ENCODE measurements at regions not wholly inside any gene's neighbourhood (a gene's known extent, or its start where the extent isn't known, plus 50 kb on each side); places are given as distances from the start of the nearest gene placed in this dataset.

GRCh38 chr6:27811451-27811772 lies 100.8 kb downstream of the OR2B2 start:
- peak overlapping the region in 1 of 2 donors; percentile 34 for H3K9ac ChIP-seq (ENCODE audit: low read depth in 1 of 2, low read length in 2 of 2)
- no peak overlapping the region for H3K27ac ChIP-seq (ENCODE audit: low read depth in 1 of 2, low read length in 2 of 2)
- no peaks in the 10 kb centered on the region for H3K27me3 ChIP-seq (ENCODE audit: control insufficient read depth in 4 of 4, insufficient read depth in 4 of 4, low read length in 3 of 4)
- TF ChIP-seq SP1 (IDR thresholded peaks at IDR 0.05) = no peak
- TF ChIP-seq RXRA (IDR thresholded peaks at IDR 0.05) = no peak
- no peak for TF ChIP-seq HNF4A (conservative IDR thresholded peaks at IDR 0.05)
- no peak for TF ChIP-seq NR2F2 (IDR thresholded peaks at IDR 0.05)
- TF ChIP-seq RAD21 (IDR thresholded peaks at IDR 0.05) = no peak
- no peaks in the 10 kb centered on the region for H3K36me3 ChIP-seq (ENCODE audit: control insufficient read depth in 4 of 4, insufficient read depth in 3 of 4, low read depth in 1 of 4, low read length in 3 of 4)
- peaks cover 2 to 40% (median 18%) of the 10 kb centered on the region in 4 donors for H3K4me1 ChIP-seq (ENCODE audit: control insufficient read depth in 4 of 4, insufficient read depth in 4 of 4, low read length in 3 of 4)
- H3K4me3 ChIP-seq (ENCODE audit: low read depth in 1 of 3, low read length in 3 of 3) = no peak overlapping the region
- DNase-seq (ENCODE audit: low spot score) = no peak
- peaks cover 0 to 3% (median 0%) of the 10 kb centered on the region in 4 donors for H3K9me3 ChIP-seq (ENCODE audit: control insufficient read depth in 4 of 4, low read length in 3 of 4)

GRCh38 chr6:27810768-27811450 lies 101.3 kb downstream of the OR2B2 start:
- H3K4me1 ChIP-seq (ENCODE audit: control insufficient read depth in 4 of 4, insufficient read depth in 4 of 4, low read length in 3 of 4) = peaks cover 2 to 40% (median 18%) of the 10 kb centered on the region in 4 donors
- H3K9me3 ChIP-seq (ENCODE audit: control insufficient read depth in 4 of 4, low read length in 3 of 4) = peaks cover 0 to 3% (median 0%) of the 10 kb centered on the region in 4 donors
- no peak for DNase-seq (ENCODE audit: low spot score)
- peak overlapping the region; percentile 78 to 85 for H3K27ac ChIP-seq (ENCODE audit: low read depth in 1 of 2, low read length in 2 of 2)
- H3K4me3 ChIP-seq (ENCODE audit: low read depth in 1 of 3, low read length in 3 of 3) = peak overlapping the region; percentile 52 to 74 (median 71)
- WGBS = 19% methylated on average over 11 of the region's 11 CpGs
- peak overlapping the region; percentile 34 to 59 for H3K9ac ChIP-seq (ENCODE audit: low read depth in 1 of 2, low read length in 2 of 2)
- H3K36me3 ChIP-seq (ENCODE audit: control insufficient read depth in 4 of 4, insufficient read depth in 3 of 4, low read depth in 1 of 4, low read length in 3 of 4) = no peaks in the 10 kb centered on the region
- no peaks in the 10 kb centered on the region for H3K27me3 ChIP-seq (ENCODE audit: control insufficient read depth in 4 of 4, insufficient read depth in 4 of 4, low read length in 3 of 4)
- TF ChIP-seq NR2F2 (IDR thresholded peaks at IDR 0.05) = no peak
- no peak for TF ChIP-seq GABPA (IDR thresholded peaks at IDR 0.05 in 1 of 2, conservative IDR thresholded peaks at IDR 0.05 in 1 of 2)
- TF ChIP-seq FOXA1 (IDR thresholded peaks at IDR 0.05) = no peak
- no peak for TF ChIP-seq MAX (IDR thresholded peaks at IDR 0.05)
- no peak for TF ChIP-seq SP1 (IDR thresholded peaks at IDR 0.05)
- TF ChIP-seq, protein P1, sequence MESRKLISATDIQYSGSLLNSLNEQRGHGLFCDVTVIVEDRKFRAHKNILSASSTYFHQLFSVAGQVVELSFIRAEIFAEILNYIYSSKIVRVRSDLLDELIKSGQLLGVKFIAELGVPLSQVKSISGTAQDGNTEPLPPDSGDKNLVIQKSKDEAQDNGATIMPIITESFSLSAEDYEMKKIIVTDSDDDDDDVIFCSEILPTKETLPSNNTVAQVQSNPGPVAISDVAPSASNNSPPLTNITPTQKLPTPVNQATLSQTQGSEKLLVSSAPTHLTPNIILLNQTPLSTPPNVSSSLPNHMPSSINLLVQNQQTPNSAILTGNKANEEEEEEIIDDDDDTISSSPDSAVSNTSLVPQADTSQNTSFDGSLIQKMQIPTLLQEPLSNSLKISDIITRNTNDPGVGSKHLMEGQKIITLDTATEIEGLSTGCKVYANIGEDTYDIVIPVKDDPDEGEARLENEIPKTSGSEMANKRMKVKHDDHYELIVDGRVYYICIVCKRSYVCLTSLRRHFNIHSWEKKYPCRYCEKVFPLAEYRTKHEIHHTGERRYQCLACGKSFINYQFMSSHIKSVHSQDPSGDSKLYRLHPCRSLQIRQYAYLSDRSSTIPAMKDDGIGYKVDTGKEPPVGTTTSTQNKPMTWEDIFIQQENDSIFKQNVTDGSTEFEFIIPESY (IDR thresholded peaks at IDR 0.05) = no peak
- no peak for TF ChIP-seq YY1 (IDR thresholded peaks at IDR 0.05)
- no peak for TF ChIP-seq REST (IDR thresholded peaks at IDR 0.05)
- no peak for TF ChIP-seq RXRA (IDR thresholded peaks at IDR 0.05)
- TF ChIP-seq RAD21 (IDR thresholded peaks at IDR 0.05) = no peak
- no peak for TF ChIP-seq TAF1 (conservative IDR thresholded peaks at IDR 0.05)
- TF ChIP-seq ATF3 (IDR thresholded peaks at IDR 0.05) = no peak
- no peak for TF ChIP-seq HNF4A (conservative IDR thresholded peaks at IDR 0.05)
- no peak for TF ChIP-seq FOXA2 (IDR thresholded peaks at IDR 0.05)
- no peak for TF ChIP-seq HNF4G (IDR thresholded peaks at IDR 0.05)
